ENCODE measurements at regions not wholly inside any gene's neighbourhood (a gene's known extent, or its start where the extent isn't known, plus 50 kb on each side); places are given as distances from the start of the nearest gene placed in this dataset.
"Not testable (repeated sequence)": the region's sequence is repeated elsewhere in the genome, so short reads cannot be mapped to it uniquely, and the experiment has no call there.

- TF ChIP-seq, protein P1, sequence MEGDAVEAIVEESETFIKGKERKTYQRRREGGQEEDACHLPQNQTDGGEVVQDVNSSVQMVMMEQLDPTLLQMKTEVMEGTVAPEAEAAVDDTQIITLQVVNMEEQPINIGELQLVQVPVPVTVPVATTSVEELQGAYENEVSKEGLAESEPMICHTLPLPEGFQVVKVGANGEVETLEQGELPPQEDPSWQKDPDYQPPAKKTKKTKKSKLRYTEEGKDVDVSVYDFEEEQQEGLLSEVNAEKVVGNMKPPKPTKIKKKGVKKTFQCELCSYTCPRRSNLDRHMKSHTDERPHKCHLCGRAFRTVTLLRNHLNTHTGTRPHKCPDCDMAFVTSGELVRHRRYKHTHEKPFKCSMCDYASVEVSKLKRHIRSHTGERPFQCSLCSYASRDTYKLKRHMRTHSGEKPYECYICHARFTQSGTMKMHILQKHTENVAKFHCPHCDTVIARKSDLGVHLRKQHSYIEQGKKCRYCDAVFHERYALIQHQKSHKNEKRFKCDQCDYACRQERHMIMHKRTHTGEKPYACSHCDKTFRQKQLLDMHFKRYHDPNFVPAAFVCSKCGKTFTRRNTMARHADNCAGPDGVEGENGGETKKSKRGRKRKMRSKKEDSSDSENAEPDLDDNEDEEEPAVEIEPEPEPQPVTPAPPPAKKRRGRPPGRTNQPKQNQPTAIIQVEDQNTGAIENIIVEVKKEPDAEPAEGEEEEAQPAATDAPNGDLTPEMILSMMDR (IDR thresholded peaks at IDR 0.05; ENCODE audit: insufficient read depth, missing control alignments): no peak
- no peak for DNase-seq (ENCODE audit: insufficient read length, low spot score)
- no peak for FAIRE-seq
These were observed 303.5 kb downstream of the NEBL start for GRCh38 chr10:20593649-20594048.

GRCh38 chr10:20582041-20582440 is 315.1 kb downstream of the NEBL start:
- no peak for DNase-seq (ENCODE audit: insufficient read length, low spot score)
- FAIRE-seq: no peak
- TF ChIP-seq, protein P1 (IDR thresholded peaks at IDR 0.05; ENCODE audit: insufficient read depth, missing control alignments): no peak

GRCh38 chr10:20573924-20574323 is 323.2 kb downstream of the NEBL start:
- DNase-seq (ENCODE audit: insufficient read length, low spot score): no peak
- FAIRE-seq: no peak
- TF ChIP-seq, protein P1 (IDR thresholded peaks at IDR 0.05; ENCODE audit: insufficient read depth, missing control alignments): no peak

DNA sequence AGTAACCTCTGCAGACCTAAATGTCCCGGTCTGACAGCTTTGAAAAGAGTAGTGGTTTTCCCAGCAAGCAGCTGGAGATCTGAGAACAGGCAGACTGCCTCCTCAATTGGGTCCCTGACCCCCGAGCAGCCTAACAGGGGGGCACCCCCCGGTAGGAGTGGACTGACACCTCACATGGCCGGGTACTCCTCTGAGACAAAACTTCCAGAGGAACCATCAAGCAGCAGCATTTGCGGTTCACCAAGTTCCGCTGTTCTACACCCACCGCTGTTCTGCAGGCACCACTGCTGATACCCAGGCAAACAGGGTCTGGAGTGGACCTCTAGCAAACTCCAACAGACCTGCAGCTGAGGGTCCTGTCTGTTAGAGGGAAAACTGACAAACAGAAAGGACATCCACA is 341.1 kb downstream of the NEBL start:
- FAIRE-seq; DNase-seq (ENCODE audit: insufficient read length, low spot score): not testable (repeated sequence)

GRCh38 chr10:20552382-20552781 is 344.7 kb downstream of the NEBL start:
- FAIRE-seq (no peak), DNase-seq (ENCODE audit: insufficient read length, low spot score) (no peak)
- TF ChIP-seq, protein P1 (IDR thresholded peaks at IDR 0.05; ENCODE audit: insufficient read depth, missing control alignments): no peak

- TF ChIP-seq, protein P1 (IDR thresholded peaks at IDR 0.05; ENCODE audit: insufficient read depth, missing control alignments): no peak
- DNase-seq (ENCODE audit: insufficient read length, low spot score) (no peak), FAIRE-seq (no peak)
These were observed 345.4 kb downstream of the NEBL start for GRCh38 chr10:20551761-20552160.

DNA sequence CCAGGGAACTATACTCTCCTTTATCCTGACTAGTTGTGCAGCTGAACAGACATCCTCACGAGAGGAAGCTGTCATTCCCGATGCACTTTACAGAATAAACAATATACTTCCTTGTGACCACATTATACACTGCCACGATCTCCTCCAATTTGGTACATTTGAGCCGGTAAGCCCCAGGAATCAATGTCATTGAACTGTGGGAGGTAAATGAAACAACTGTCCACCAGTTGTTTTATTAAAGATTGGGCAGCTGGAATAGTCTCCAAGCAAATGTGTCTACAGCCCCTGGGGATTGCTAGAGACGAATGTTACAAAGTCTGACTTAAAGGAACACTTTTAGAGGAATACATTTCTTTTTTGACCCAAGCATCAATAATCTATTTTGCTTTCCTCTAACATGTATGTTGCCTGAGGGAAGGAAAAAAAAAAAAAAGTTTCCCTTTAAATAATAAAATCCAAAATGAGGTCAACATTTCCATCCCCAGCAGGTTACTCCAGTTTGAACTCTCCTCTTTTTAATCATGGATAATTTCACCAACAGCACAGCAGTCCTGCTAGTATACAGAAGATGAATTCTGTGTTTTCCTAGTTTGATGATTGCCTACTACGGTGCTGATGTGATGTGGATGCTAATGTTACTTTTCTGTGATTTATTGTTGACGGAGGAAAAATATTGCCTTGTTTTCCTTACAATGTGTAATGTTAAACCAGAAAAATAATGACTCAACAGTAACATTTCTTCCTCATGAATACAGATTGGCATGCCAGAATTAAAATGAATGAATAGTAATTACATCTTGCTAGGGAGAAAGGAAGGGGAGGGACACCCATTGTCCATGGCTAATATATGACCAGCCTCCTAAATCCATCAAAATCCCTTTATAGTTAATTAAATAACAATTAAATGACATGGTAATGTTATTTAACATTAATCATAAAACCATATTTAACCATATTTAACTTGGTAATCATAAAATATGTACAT is 360.9 kb downstream of the NEBL start:
- no peak for FAIRE-seq
- no peak for DNase-seq (ENCODE audit: insufficient read length, low spot score)
- TF ChIP-seq, protein P1 (IDR thresholded peaks at IDR 0.05; ENCODE audit: insufficient read depth, missing control alignments): no peak

DNA sequence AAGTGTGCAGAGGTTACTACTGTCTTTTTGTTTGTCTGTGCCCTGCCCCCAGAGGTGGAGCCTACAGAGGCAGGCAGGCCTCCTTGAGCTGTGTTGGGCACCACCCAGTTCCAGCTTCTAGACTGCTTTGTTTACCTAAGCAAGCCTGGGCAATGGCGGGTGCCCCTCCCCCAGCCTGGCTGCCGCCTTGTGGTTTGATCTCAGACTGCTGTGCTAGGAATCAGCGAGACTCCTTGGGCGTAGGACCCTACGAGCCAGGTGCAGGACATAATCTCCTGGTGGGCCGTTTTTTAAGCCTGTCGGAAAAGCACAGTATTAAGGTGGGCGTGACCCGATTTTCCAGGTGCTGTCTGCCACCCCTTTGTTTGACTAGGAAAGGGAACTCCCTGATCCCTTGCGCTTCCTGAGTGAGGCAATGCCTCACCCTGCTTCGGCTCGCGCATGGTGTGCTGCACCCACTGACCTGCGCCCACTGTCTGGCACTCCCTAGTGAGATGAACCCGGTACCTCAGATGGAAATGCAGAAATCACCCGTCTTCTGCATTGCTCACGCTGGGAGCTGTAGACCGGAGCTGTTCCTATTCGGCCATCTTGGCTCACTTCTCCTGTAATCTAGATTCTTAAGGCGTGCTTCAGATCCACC is 365.7 kb downstream of the NEBL start:
- not testable (repeated sequence) for FAIRE-seq; DNase-seq (ENCODE audit: insufficient read length, low spot score)

Measured in D721Med (cell line).